Dermis blood vessel endothelial cell (primary cell): ENCODE measurements at regions not wholly inside any gene's neighbourhood (a gene's known extent, or its start where the extent isn't known, plus 50 kb on each side); places are given as distances from the start of the nearest gene placed in this dataset.
"Not testable (repeated sequence)": the region's sequence is repeated elsewhere in the genome, so short reads cannot be mapped to it uniquely, and the experiment has no call there.

ENCODE experiments used
- DNase-seq: peaks from one replicate; pipeline ENCODE4 v3.0.0; 2010

- DNase-seq = peak; percentile 74
Measured at GRCh38 chr21:32940079-32941014, 85.4 kb upstream of the OLIG2 start.

GRCh38 chr21:32941263-32941662 lies 84.5 kb upstream of the OLIG2 start:
- DNase-seq = no peak

DNA sequence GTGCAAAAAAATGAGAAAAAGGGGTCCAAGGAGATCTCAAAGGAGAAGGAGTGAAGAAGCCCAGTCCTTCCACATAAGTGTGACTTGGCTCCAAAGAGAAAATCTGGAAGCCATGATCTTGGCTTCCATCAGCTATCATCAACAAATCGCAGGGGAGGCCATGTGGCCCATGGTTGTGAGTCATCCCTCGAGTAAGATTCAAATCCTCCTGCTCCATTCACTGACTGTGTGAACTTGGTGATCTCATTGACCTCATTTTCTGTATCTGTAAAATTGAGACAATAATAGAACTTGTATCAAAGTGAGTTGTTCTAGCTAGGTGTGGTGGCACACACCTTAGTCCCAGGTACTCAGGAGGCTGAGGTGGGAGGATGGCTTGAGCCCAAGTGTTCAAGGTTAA lies 79.1 kb upstream of the OLIG2 start:
- DNase-seq = no peak

- DNase-seq = no peak
Measured at GRCh38 chr21:32947736-32948135, 78.0 kb upstream of the OLIG2 start.

- no peak for DNase-seq
Measured at GRCh38 chr21:32949701-32950100, 76.0 kb upstream of the OLIG2 start.

DNA sequence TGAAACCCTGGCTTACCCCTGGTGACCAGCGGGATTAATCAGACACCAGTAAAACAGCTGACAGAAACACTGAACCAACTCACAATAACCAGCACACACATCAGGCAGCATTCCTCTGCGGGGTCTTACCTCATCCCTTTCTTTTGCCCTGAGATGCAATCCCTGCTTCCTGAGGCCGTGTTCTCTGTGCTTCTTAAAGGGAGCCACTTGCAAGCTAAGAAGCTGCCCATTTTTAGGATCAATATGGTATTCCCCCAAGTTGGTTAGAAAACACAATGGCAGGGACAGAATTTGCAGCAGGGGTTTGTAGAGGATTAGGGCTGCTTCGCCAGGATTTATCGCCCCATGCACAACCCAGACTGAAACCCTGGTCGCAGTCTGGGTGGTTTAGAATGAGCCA lies 74.7 kb upstream of the OLIG2 start:
- no peak for DNase-seq

DNA sequence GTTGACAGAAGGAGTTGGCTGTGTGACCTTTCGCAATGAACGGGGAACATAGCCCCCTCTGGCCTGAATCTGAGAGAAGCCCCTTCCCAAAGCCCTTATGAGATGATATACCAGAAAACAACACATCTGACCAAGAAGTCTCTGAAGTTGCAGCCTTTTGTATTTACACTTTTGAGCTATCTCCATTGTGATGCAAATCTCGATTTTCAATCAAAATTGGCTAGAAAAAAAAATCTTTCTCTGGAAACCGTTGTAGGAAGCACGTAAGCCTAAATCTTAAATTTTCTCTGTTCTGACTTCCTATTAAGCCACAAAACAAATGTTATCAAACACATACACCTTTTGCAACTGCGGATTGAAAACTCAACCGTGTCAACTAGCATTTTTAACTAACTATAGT lies 71.4 kb upstream of the OLIG2 start:
- DNase-seq = no peak

DNA sequence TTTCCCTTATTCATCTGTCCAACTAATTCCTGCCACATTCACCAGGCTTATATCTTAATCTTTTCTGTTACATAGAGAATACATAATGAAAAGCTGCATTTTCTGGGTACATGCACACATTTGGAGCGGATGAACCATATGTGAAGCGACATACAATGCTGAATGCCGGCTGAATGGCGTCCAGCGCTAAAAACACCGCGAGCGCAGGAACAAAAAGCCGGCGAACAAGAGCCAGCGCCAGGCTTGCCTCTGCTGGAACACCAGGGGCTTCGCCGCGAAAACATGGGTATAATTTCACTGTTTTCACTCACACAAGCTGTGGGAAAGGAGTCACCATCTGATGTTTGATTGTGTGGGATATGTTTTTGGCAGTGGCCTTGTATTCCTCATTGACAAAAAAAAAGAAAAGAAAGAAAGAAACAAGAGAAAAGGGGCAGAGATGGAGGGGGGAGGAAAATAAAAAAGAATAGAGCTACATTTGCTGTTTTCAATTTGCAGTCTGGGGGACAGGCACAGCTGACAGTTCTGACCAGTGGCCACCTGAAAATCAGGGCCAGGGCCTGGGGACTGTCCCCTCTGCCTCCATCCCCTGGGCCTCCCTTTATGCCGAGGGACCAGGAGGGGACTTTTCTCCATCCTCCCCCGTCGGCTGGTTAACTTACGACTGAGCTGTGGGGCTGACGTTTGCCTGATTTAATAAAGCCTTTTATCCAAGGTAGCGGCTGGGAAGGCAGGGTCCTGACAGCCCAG lies 70.2 kb upstream of the OLIG2 start:
- no peak for DNase-seq

DNA sequence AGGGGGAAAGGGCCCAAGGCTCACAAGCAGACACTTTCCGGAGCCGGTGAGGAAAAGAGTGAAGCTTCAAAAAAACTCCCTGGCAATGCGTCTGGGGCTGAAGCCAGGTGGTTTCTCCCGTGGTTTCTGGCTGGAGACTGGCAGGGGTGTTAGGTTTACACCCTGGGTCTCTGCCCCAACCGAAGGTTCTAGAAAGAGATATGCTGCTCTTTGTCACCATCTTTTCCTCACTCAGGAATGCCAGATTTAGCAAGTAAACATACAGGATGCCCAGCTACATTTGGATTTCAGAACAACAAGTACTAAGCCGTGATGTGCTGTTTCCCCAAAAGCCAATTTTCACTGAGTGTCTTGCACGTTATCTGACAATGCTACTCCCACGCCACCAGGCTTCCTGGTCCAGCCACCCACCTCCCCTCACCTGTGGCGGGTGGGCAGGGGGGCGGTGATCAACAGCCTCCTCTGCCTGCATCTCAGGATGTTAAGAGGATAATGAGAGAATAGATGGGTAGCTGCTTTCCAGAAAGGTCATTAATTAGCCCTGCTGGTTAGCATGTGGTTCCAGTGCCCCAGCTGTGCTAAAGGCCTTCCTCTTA lies 69.6 kb upstream of the OLIG2 start:
- DNase-seq = no peak

DNA sequence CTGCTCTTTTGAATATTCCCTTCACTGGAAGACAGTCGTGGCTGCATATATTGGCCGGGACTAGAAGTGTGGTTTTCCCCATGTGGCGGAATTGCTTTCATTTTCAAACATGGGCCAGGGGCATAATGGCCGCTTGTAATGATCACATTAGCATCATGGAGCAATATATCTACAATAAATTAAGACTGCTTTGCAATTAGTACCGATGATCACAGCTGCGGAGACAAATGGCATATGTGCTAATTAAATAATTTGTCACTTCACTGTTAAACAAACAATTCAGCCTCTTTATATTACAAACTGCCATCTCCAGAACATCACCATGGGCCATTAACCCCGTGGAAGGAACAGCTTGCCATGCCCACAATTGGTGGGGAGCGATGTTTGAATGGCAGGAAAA lies 68.2 kb upstream of the OLIG2 start:
- DNase-seq = no peak

GRCh38 chr21:32958288-32959002 lies 67.3 kb upstream of the OLIG2 start:
- DNase-seq = no peak

DNA sequence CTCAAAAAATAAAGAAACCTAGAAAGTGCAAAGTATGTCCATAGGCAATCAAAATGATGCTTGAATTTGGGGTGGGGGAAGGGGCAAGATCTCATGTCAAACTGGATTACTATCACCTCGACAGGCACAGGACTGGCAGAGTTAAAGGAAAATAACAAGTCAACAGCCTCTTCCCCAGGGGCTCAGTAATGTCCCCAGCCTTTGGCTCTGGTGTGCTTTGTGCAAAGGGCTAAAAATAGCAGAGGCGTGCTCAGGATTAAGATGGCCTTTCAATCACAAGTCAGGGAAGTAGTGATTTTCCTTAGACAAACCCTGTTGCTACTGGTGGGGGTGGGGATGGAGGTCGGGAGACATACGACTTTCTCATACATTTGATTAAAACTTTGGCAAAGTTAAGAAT lies 63.5 kb upstream of the OLIG2 start:
- no peak for DNase-seq

DNA sequence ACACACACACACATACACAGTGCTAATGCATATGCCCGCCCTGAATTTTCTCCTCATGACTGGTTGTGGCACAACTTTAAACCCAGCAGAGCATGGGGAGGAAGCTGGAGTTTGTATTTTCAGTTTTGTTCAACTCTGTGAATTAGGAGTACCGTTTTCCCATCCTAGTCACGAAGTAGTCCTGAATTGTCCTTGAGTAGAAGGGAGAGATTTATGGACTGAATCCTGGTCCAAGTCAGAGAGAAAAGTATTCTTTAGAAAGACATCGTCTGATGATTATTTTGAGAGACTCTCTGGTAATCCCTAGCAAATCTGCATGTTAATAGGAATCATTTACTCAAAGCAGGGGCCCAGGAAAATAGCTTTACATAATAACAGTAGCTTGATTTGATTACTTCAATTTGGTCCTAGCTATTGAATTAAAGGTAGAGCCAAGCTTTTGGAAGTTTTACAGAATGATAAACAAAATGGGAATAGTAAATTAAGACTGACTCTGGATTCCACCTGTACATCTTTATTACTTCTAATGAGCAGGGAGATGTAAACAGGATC lies 60.5 kb upstream of the OLIG2 start:
- no peak for DNase-seq

DNA sequence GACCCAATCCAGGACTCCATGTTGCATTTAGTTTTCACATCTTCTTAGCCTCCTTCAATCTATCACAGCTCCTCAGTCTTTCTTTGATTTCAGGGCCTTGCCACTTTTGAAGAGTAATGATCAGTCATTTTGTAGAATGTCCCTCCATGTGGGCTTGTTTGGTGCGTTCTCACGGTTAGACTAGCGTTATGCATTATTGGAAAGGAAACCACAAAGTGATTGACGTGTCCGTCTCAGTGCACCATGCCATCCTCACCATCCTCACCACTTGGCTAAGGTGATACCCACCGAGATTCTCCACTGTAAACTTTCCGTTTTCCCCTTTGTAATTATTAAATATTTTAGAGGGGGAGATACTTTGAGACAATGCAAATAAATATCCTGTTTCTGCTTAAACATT lies 59.6 kb upstream of the OLIG2 start:
- no peak for DNase-seq

GRCh38 chr21:32968103-32968502 lies 57.6 kb upstream of the OLIG2 start:
- not testable (repeated sequence) for DNase-seq

GRCh38 chr21:32974653-32975052 lies 51.1 kb upstream of the OLIG2 start:
- no peak for DNase-seq

DNA sequence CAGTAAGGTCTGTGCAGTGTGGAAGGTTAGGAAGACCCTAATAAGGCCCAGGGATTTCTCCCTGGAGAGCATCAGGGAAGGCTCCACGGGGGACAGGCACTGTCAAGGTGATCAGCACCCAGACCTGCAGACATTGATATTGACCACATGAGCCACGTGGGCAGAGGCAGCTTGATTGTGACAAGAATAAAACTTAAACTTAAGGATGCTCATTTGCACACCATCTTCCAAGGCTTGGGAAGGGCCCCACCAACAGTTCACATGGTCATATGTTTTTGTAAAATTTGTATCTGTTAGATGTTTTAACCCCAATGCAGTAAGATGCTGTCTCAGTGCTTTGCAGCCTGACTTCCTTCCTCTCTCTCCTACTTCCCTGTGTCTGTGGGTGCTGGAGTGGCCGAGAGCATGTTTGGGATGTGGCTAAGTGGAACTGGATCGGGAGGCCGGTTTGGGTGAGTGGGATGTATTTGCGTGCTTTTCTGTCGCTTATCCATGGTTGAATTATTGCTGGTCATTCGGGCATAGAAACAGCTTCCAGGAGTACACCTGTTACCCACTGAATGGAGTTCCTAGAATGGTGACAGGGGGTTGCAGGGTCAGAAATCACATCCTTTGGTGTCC lies 49.8 kb upstream of the OLIG2 start:
- DNase-seq = no peak
